GM23338 (cell line): ENCODE measurements at regions not wholly inside any gene's neighbourhood (a gene's known extent, or its start where the extent isn't known, plus 50 kb on each side); places are given as distances from the start of the nearest gene placed in this dataset.

Experiments used
- ATAC-seq: fragments of 200-7000 bp; cut with Tn5 transposase; 3 replicates; pipeline ENCODE4 v1.9.1; 2020
- DNase-seq: peaks from one replicate; pipeline ENCODE4 v3.0.0-alpha.2; 2015; ENCODE audit warnings: low spot score
- H2AFZ ChIP-seq: fragments of 200-600 bp; sonication (generic); 2 replicates; pipeline ENCODE4 v1.8.0; 2016; ENCODE audit warnings: antibody characterized with exemption, mild to moderate bottlenecking, moderate library complexity
- H3F3A ChIP-seq: fragments of 200-600 bp; sonication (generic); replicated peaks from 2 replicates; pipeline ENCODE4 v1.8.0; 2017; ENCODE audit warnings: antibody characterized with exemption, mixed run types, low read depth
- H3K27ac ChIP-seq: fragments of 200-600 bp; sonication (generic); 2 replicates; pipeline ENCODE4 v1.6.1; 2016; ENCODE audit warnings: low read depth
- H3K27me3 ChIP-seq: fragments of 200-600 bp; sonication (generic); 2 replicates; pipeline ENCODE4 v1.8.0; 2016; ENCODE audit warnings: mild to moderate bottlenecking, mixed run types, moderate library complexity; ENCODE audit not compliant: insufficient read depth
- H3K36me3 ChIP-seq: fragments of 200-600 bp; sonication (generic); 2 replicates; pipeline ENCODE4 v1.8.0; 2016; ENCODE audit warnings: mild to moderate bottlenecking; ENCODE audit not compliant: insufficient read depth
- H3K4me1 ChIP-seq: fragments of 200-600 bp; sonication (generic); 2 replicates; pipeline ENCODE4 v1.8.0; 2016; ENCODE audit warnings: mild to moderate bottlenecking, moderate library complexity; ENCODE audit not compliant: insufficient read depth
- H3K4me2 ChIP-seq: fragments of 200-600 bp; sonication (generic); 2 replicates; pipeline ENCODE4 v1.7.1; 2017; ENCODE audit warnings: mixed run types
- H3K4me3 ChIP-seq: fragments of 200-600 bp; sonication (generic); 2 replicates; pipeline ENCODE4 v1.6.1; 2016; ENCODE audit warnings: mixed run types
- H3K79me2 ChIP-seq: fragments of 200-600 bp; sonication (generic); replicated peaks from 2 replicates; pipeline ENCODE4 v1.8.0; 2017; ENCODE audit warnings: mild to moderate bottlenecking; ENCODE audit not compliant: insufficient read depth
- H3K9me2 ChIP-seq: fragments of 200-600 bp; sonication (generic); 2 replicates; pipeline ENCODE4 v1.8.0; 2017; ENCODE audit not compliant: insufficient read depth
- H4K20me1 ChIP-seq: fragments of 200-600 bp; sonication (generic); replicated peaks from 2 replicates; pipeline ENCODE4 v1.8.0; 2017; ENCODE audit warnings: mild to moderate bottlenecking; ENCODE audit not compliant: insufficient read depth
- H3K27ac Mint-ChIP-seq: 2 replicates; pipeline ENCODE4 v1.8.0; 2020; ENCODE audit warnings: inconsistent platforms, mild to moderate bottlenecking, moderate library complexity, mixed read lengths
- H3K27me3 Mint-ChIP-seq: 3 replicates; pipeline ENCODE4 v1.8.0; 2022; ENCODE audit warnings: low read depth, mild to moderate bottlenecking, moderate library complexity, mixed read lengths, inconsistent platforms; ENCODE audit not compliant: insufficient read depth, poor library complexity
- H3K36me3 Mint-ChIP-seq: 3 replicates; pipeline ENCODE4 v1.8.0; 2021; ENCODE audit warnings: low read depth, mild to moderate bottlenecking, inconsistent platforms, moderate library complexity, mixed read lengths
- H3K4me1 Mint-ChIP-seq: 3 replicates; pipeline ENCODE4 v1.8.0; 2020; ENCODE audit warnings: mild to moderate bottlenecking, inconsistent platforms, mixed read lengths
- H3K4me3 Mint-ChIP-seq: 3 replicates; pipeline ENCODE4 v1.8.0; 2021; ENCODE audit warnings: moderate library complexity, mild to moderate bottlenecking, inconsistent platforms, mixed read lengths
- H3K9me3 Mint-ChIP-seq: 3 replicates; pipeline ENCODE4 v1.8.0; 2020; ENCODE audit warnings: moderate library complexity, mild to moderate bottlenecking, inconsistent platforms, mixed read lengths
- CREB1 ChIP-seq: fragments of 250-450 bp; sonication (Bioruptor Pico); IDR thresholded peaks from 2 replicates; pipeline ENCODE4 v1.5.0; 2020; ENCODE audit warnings: low read depth, mild to moderate bottlenecking, moderate library complexity
- EZH2 ChIP-seq: fragments of 200-600 bp; sonication (generic); IDR thresholded peaks from one replicate; pipeline ENCODE4 v1.8.0; 2017; ENCODE audit warnings: antibody characterized with exemption, mild to moderate bottlenecking, low read depth; ENCODE audit not compliant: unreplicated experiment
- EZH2phosphoT487 ChIP-seq: fragments of 200-600 bp; sonication (generic); IDR thresholded peaks from one replicate; pipeline ENCODE4 v1.8.1; 2018; ENCODE audit warnings: antibody characterized with exemption; ENCODE audit not compliant: unreplicated experiment
- POLR2AphosphoS5 ChIP-seq: IDR thresholded peaks from 2 replicates; pipeline ENCODE4 v1.6.1; 2016; ENCODE audit warnings: antibody characterized with exemption, low read depth
- REST ChIP-seq: IDR thresholded peaks from one replicate; pipeline ENCODE4 v1.6.1; 2018; ENCODE audit warnings: antibody characterized with exemption; ENCODE audit not compliant: unreplicated experiment
- STAT1 ChIP-seq: IDR thresholded peaks from one replicate; pipeline ENCODE4 v1.6.1; 2016; ENCODE audit warnings: antibody characterized with exemption; ENCODE audit not compliant: unreplicated experiment
- ZNF114 ChIP-seq: fragments of 250-450 bp; sonication (Bioruptor Pico); IDR thresholded peaks from 2 replicates; pipeline ENCODE4 v1.5.0; 2020; ENCODE audit warnings: mild to moderate bottlenecking, moderate library complexity
- TF ChIP-seq, protein P1 (sequence below): fragments of 250-450 bp; sonication (Bioruptor Pico); IDR thresholded peaks from 2 replicates; pipeline ENCODE4 v1.5.0; 2020; ENCODE audit warnings: mild to moderate bottlenecking, moderate library complexity

DNA sequence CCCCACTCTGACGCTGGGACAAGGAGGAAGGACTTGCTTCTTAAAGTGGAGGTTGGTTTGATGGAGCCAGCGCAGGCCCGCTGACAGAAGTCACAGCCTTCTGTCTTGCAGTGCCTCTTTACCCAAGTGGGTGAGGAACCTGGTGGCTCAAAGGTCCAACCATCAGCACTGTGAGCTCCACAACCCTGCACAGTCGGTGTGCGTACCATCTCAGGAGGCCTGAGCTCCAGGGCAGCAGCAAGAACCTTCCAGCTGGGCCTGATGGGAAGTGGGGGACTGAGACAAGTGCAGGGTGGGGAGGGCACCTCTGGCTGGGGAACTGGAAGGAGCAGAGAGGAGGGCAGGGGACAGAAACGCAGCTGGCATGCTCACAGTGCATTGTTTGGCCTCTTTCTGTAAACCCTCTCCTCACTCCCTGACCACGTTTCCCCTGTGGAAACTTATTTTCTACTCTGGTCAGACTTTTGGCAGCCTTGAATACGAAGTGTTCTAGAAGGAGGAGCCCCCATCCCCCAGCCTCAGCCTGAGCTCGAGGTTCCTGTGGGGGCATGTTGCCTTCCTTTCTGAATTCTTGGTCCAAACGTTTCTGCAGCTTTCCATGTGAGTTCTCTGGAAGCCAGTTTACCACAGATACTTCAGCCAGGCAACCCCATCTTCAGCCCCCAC is 178.5 kb upstream of the PITX1 start (continued):
- no peak for TF ChIP-seq REST
- TF ChIP-seq, protein P1, sequence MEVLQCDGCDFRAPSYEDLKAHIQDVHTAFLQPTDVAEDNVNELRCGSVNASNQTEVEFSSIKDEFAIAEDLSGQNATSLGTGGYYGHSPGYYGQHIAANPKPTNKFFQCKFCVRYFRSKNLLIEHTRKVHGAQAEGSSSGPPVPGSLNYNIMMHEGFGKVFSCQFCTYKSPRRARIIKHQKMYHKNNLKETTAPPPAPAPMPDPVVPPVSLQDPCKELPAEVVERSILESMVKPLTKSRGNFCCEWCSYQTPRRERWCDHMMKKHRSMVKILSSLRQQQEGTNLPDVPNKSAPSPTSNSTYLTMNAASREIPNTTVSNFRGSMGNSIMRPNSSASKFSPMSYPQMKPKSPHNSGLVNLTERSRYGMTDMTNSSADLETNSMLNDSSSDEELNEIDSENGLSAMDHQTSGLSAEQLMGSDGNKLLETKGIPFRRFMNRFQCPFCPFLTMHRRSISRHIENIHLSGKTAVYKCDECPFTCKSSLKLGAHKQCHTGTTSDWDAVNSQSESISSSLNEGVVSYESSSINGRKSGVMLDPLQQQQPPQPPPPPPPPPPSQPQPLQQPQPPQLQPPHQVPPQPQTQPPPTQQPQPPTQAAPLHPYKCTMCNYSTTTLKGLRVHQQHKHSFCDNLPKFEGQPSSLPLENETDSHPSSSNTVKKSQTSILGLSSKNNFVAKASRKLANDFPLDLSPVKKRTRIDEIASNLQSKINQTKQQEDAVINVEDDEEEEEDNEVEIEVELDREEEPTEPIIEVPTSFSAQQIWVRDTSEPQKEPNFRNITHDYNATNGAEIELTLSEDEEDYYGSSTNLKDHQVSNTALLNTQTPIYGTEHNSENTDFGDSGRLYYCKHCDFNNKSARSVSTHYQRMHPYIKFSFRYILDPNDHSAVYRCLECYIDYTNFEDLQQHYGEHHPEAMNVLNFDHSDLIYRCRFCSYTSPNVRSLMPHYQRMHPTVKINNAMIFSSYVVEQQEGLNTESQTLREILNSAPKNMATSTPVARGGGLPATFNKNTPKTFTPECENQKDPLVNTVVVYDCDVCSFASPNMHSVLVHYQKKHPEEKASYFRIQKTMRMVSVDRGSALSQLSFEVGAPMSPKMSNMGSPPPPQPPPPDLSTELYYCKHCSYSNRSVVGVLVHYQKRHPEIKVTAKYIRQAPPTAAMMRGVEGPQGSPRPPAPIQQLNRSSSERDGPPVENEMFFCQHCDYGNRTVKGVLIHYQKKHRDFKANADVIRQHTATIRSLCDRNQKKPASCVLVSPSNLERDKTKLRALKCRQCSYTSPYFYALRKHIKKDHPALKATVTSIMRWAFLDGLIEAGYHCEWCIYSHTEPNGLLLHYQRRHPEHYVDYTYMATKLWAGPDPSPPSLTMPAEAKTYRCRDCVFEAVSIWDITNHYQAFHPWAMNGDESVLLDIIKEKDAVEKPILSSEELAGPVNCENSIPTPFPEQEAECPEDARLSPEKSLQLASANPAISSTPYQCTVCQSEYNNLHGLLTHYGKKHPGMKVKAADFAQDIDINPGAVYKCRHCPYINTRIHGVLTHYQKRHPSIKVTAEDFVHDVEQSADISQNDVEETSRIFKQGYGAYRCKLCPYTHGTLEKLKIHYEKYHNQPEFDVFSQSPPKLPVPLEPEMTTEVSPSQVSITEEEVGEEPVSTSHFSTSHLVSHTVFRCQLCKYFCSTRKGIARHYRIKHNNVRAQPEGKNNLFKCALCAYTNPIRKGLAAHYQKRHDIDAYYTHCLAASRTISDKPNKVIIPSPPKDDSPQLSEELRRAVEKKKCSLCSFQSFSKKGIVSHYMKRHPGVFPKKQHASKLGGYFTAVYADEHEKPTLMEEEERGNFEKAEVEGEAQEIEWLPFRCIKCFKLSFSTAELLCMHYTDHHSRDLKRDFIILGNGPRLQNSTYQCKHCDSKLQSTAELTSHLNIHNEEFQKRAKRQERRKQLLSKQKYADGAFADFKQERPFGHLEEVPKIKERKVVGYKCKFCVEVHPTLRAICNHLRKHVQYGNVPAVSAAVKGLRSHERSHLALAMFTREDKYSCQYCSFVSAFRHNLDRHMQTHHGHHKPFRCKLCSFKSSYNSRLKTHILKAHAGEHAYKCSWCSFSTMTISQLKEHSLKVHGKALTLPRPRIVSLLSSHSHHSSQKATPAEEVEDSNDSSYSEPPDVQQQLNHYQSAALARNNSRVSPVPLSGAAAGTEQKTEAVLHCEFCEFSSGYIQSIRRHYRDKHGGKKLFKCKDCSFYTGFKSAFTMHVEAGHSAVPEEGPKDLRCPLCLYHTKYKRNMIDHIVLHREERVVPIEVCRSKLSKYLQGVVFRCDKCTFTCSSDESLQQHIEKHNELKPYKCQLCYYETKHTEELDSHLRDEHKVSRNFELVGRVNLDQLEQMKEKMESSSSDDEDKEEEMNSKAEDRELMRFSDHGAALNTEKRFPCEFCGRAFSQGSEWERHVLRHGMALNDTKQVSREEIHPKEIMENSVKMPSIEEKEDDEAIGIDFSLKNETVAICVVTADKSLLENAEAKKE, result no peak
- TF ChIP-seq POLR2AphosphoS5, result no peak

DNA sequence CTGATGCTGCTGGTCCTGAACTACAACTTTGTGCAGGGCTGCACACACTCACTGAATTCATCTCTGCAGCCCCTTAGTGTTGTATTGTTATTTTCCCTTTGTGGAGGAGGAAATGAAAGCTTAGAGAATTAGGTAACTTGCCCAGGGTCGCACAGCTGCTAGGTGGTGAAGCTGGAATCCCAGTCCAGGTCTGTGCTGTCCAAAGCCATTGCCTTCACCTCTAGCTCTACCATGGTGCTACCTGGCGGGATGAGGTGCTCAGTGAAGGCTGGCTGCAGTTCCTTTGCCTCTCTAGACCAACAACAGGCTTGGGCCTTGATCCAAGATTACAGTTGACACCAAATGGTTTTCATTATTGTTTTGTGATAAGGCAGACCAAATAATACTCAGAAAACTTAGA is 177.8 kb upstream of the PITX1 start:
- Mint-ChIP-seq H3K4me1 (peaks cover 25% of the 10 kb centered on the region), H3K4me3 (no peak overlapping the region), H3K36me3 (no peaks in the 10 kb centered on the region; the same call in 2 of the 3 replicates), H3K9me3 (no peaks in the 10 kb centered on the region), H3K27me3 (peaks cover 12% of the 10 kb centered on the region), H3K27ac (no peak overlapping the region)
- Histone ChIP-seq H3K4me1 (peaks cover 9% of the 10 kb centered on the region), H4K20me1 (no peaks in the 10 kb centered on the region), H3K9me2 (0 out of 2 replicates have a peak, but pooled peaks cover 8% of the 10 kb centered on the region), H3K36me3 (no peaks in the 10 kb centered on the region), H3K27me3 (no peaks in the 10 kb centered on the region), H3K4me3 (no peak overlapping the region), H3K4me2 (no peak overlapping the region), H3F3A (no peaks in the 10 kb centered on the region), H3K79me2 (no peaks in the 10 kb centered on the region), H2AFZ (no peak overlapping the region), H3K27ac (no peak overlapping the region)
- no peak for ATAC-seq
- DNase-seq, result no peak
- TF ChIP-seq ZNF114 (no peak), EZH2phosphoT487 (no peak), CREB1 (CRISPR knock-in tag) (no peak), EZH2 (no peak), STAT1 (no peak)
